ENCODE measurements at regions not wholly inside any gene's neighbourhood (a gene's known extent, or its start where the extent isn't known, plus 50 kb on each side); places are given as distances from the start of the nearest gene placed in this dataset.

GRCh38 chr3:180183346-180183745, 146.6 kb upstream of the PEX5L start (continued):
- TF ChIP-seq TBP (optimal IDR thresholded peaks at IDR 0.05; ENCODE audit: low read depth, low read length) (no peak), GATAD2B (IDR thresholded peaks at IDR 0.05; ENCODE audit: borderline replicate concordance) (no peak), TCF3 (CRISPR knock-in tag; IDR thresholded peaks at IDR 0.05) (no peak), SOX6 (IDR thresholded peaks at IDR 0.05) (no peak), TARDBP (IDR thresholded peaks at IDR 0.05) (no peak)
- TF ChIP-seq, protein P1, sequence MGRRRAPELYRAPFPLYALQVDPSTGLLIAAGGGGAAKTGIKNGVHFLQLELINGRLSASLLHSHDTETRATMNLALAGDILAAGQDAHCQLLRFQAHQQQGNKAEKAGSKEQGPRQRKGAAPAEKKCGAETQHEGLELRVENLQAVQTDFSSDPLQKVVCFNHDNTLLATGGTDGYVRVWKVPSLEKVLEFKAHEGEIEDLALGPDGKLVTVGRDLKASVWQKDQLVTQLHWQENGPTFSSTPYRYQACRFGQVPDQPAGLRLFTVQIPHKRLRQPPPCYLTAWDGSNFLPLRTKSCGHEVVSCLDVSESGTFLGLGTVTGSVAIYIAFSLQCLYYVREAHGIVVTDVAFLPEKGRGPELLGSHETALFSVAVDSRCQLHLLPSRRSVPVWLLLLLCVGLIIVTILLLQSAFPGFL (CRISPR knock-in tag; IDR thresholded peaks at IDR 0.05) = no peak

GRCh38 chr3:180184816-180185215, 148.1 kb upstream of the PEX5L start:
- in situ Hi-C loops (cut with MboI) = no loop called here
- Histone ChIP-seq H3K4me1 (replicated peaks in 1 of 2; ENCODE audit: control insufficient read depth in 2 of 2, insufficient read depth in 2 of 2, low read length in 2 of 2) (no peaks in the 10 kb centered on the region), H3K9me1 (ENCODE audit: control insufficient read depth, insufficient read depth, low read length) (no peaks in the 10 kb centered on the region), H3K79me2 (ENCODE audit: control insufficient read depth, insufficient read depth, low read length) (no peaks in the 10 kb centered on the region), H3K9ac (ENCODE audit: insufficient read depth in 1 of 2, low read depth in 2 of 2, low read length in 2 of 2) (no peak overlapping the region), H3K4me3 (no peak overlapping the region), H3K27me3 (ENCODE audit: control insufficient read depth in 2 of 2, insufficient read depth in 2 of 2, low read length in 2 of 2) (no peaks in the 10 kb centered on the region), H2AFZ (ENCODE audit: low read depth, low read length) (no peak overlapping the region), H3K36me3 (ENCODE audit: control insufficient read depth, insufficient read depth, low read length) (no peaks in the 10 kb centered on the region), H3K9me3 (replicated peaks; ENCODE audit: control insufficient read depth, insufficient read depth, low read depth, low read length) (no peaks in the 10 kb centered on the region), H3K27ac (ENCODE audit: extremely low read depth, low read depth, low read length) (no peak overlapping the region), H3K4me2 (ENCODE audit: insufficient read depth, low read length) (no peak overlapping the region), H4K20me1 (replicated peaks; ENCODE audit: control insufficient read depth, insufficient read depth, low read length) (no peaks in the 10 kb centered on the region)
- ATAC-seq (no peak), DNase-seq (ENCODE audit: extremely low read depth in 1 of 4, low spot score in 3 of 4) (no peak), FAIRE-seq (no peak)
- TF ChIP-seq TCF7L2 (IDR thresholded peaks at IDR 0.05; ENCODE audit: low read depth, low read length) (no peak), ETV6 (IDR thresholded peaks at IDR 0.05; ENCODE audit: borderline replicate concordance in 1 of 2, low read depth in 2 of 2, low read length in 1 of 2) (no peak), ETV6 (CRISPR knock-in tag; IDR thresholded peaks at IDR 0.05; ENCODE audit: borderline replicate concordance) (no peak)
- intact Hi-C loops (cut with micrococcal nuclease) = no loop called here
- no TSS peak for BruUV-seq (replicated peaks)
- 0% methylated on average over 2 of the region's 2 CpGs for WGBS (ENCODE audit: insufficient coverage, low coverage, missing lambda C conversion rate)
- ChIA-PET POLR2A (no interaction called here), CTCF (ENCODE audit: low intra/inter-chr PET ratio) (no interaction called here)
